GM23338 (cell line): ENCODE measurements at regions not wholly inside any gene's neighbourhood (a gene's known extent, or its start where the extent isn't known, plus 50 kb on each side); places are given as distances from the start of the nearest gene placed in this dataset.

Experiments
- CREB1 ChIP-seq: fragments of 250-450 bp; sonication (Bioruptor Pico); IDR thresholded peaks from 2 replicates; pipeline ENCODE4 v1.5.0; 2020; ENCODE audit warnings: low read depth, mild to moderate bottlenecking, moderate library complexity
- ETS1 ChIP-seq: IDR thresholded peaks from 2 replicates; pipeline ENCODE4 v1.6.1; 2016; ENCODE audit warnings: antibody characterized with exemption
- EZH2 ChIP-seq: fragments of 200-600 bp; sonication (generic); IDR thresholded peaks from one replicate; pipeline ENCODE4 v1.8.0; 2017; ENCODE audit warnings: antibody characterized with exemption, mild to moderate bottlenecking, low read depth; ENCODE audit not compliant: unreplicated experiment
- EZH2phosphoT487 ChIP-seq: fragments of 200-600 bp; sonication (generic); IDR thresholded peaks from one replicate; pipeline ENCODE4 v1.8.1; 2018; ENCODE audit warnings: antibody characterized with exemption; ENCODE audit not compliant: unreplicated experiment
- JUNB ChIP-seq: IDR thresholded peaks from one replicate; pipeline ENCODE4 v1.6.1; 2016; ENCODE audit warnings: antibody characterized with exemption; ENCODE audit not compliant: unreplicated experiment
- POLR2AphosphoS5 ChIP-seq: IDR thresholded peaks from 2 replicates; pipeline ENCODE4 v1.6.1; 2016; ENCODE audit warnings: antibody characterized with exemption, low read depth
- REST ChIP-seq: IDR thresholded peaks from one replicate; pipeline ENCODE4 v1.6.1; 2018; ENCODE audit warnings: antibody characterized with exemption; ENCODE audit not compliant: unreplicated experiment
- STAT1 ChIP-seq: IDR thresholded peaks from one replicate; pipeline ENCODE4 v1.6.1; 2016; ENCODE audit warnings: antibody characterized with exemption; ENCODE audit not compliant: unreplicated experiment
- ZNF331 ChIP-seq: fragments of 250-450 bp; sonication (Bioruptor Pico); IDR thresholded peaks from 2 replicates; pipeline ENCODE4 v1.5.0; 2020; ENCODE audit warnings: low read depth, mild to moderate bottlenecking, moderate library complexity
- ZNF462 ChIP-seq: fragments of 250-450 bp; sonication (Bioruptor Pico); IDR thresholded peaks from 2 replicates; pipeline ENCODE4 v1.5.0; 2020; ENCODE audit warnings: mild to moderate bottlenecking, moderate library complexity
- TF ChIP-seq, protein P1 (sequence below), 2 experiments: fragments of 200-600 bp in 1 of 2; sonication (generic) in 1 of 2; conservative IDR thresholded peaks; 2 replicates each; pipeline versions ENCODE4 v1.5.1 to v1.6.1; 2016 to 2017; ENCODE audit warnings: antibody characterized with exemption in 2 of 2, low read depth in 2 of 2, mild to moderate bottlenecking in 2 of 2, moderate library complexity in 1 of 2

- no peak for TF ChIP-seq EZH2phosphoT487
- no peak for TF ChIP-seq POLR2AphosphoS5
- TF ChIP-seq, protein P1, sequence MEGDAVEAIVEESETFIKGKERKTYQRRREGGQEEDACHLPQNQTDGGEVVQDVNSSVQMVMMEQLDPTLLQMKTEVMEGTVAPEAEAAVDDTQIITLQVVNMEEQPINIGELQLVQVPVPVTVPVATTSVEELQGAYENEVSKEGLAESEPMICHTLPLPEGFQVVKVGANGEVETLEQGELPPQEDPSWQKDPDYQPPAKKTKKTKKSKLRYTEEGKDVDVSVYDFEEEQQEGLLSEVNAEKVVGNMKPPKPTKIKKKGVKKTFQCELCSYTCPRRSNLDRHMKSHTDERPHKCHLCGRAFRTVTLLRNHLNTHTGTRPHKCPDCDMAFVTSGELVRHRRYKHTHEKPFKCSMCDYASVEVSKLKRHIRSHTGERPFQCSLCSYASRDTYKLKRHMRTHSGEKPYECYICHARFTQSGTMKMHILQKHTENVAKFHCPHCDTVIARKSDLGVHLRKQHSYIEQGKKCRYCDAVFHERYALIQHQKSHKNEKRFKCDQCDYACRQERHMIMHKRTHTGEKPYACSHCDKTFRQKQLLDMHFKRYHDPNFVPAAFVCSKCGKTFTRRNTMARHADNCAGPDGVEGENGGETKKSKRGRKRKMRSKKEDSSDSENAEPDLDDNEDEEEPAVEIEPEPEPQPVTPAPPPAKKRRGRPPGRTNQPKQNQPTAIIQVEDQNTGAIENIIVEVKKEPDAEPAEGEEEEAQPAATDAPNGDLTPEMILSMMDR (conservative IDR thresholded peaks at IDR 0.05; ENCODE audit: low read depth in 2 of 2), result peak in 1 of 2 experiments; percentile 28; a peak in 1 of 4 replicates
- no peak for TF ChIP-seq ETS1
- TF ChIP-seq EZH2, result no peak
- peak; percentile 50; the same call in 1 of the 2 replicates for TF ChIP-seq CREB1
- TF ChIP-seq STAT1, result no peak
- TF ChIP-seq REST, result no peak
- TF ChIP-seq ZNF331 (CRISPR knock-in tag), result no peak
- no peak for TF ChIP-seq JUNB
- TF ChIP-seq ZNF462 (CRISPR knock-in tag), result no peak
Observed at GRCh38 chr5:114678778-114679177, 316.9 kb downstream of the KCNN2 start.
